ENCODE measurements at regions not wholly inside any gene's neighbourhood (a gene's known extent, or its start where the extent isn't known, plus 50 kb on each side); places are given as distances from the start of the nearest gene placed in this dataset.

GRCh38 chr3:28188686-28189085 is 52.7 kb upstream of the CMC1 start:
- TF ChIP-seq CTCF (IDR thresholded peaks at IDR 0.05) (no peak), POLR2A (IDR thresholded peaks at IDR 0.05) (no peak), EP300 (IDR thresholded peaks at IDR 0.05) (no peak)
